HG03097 (cell line): ENCODE measurements at regions not wholly inside any gene's neighbourhood (a gene's known extent, or its start where the extent isn't known, plus 50 kb on each side); places are given as distances from the start of the nearest gene placed in this dataset.
A peak's percentile ranks its signal among the peaks of the same experiment; 100 is the strongest.

ENCODE experiments used
- ATAC-seq: cut with Tn5 transposase; IDR thresholded peaks from one replicate; pipeline ENCODE4 v1.9.1; 2021; ENCODE audit not compliant: unreplicated experiment, low FRiP score

GRCh38 chr2:181114021-181114420 is 133.6 kb downstream of the UBE2E3 start:
- no peak for ATAC-seq

GRCh38 chr2:181116261-181116660 is 135.9 kb downstream of the UBE2E3 start:
- no peak for ATAC-seq

- ATAC-seq, result no peak
Measured at GRCh38 chr2:181117206-181117925, 137.0 kb downstream of the UBE2E3 start.

GRCh38 chr2:181120625-181121024 is 140.2 kb downstream of the UBE2E3 start:
- no peak for ATAC-seq

GRCh38 chr2:181121996-181122395 is 141.6 kb downstream of the UBE2E3 start:
- no peak for ATAC-seq

- ATAC-seq, result no peak
Measured at GRCh38 chr2:181122601-181123000, 142.2 kb downstream of the UBE2E3 start.

GRCh38 chr2:181123798-181124231 is 143.4 kb downstream of the UBE2E3 start:
- ATAC-seq, result peak; percentile 89

- ATAC-seq, result no peak
Measured at GRCh38 chr2:181124497-181124896, 144.1 kb downstream of the UBE2E3 start.

- no peak for ATAC-seq
Measured at GRCh38 chr2:181125359-181125758, 145.0 kb downstream of the UBE2E3 start.

- no peak for ATAC-seq
Measured at GRCh38 chr2:181126311-181126868, 146.0 kb downstream of the UBE2E3 start.

- ATAC-seq, result peak; percentile 52
Measured at GRCh38 chr2:181128199-181128598, 147.8 kb downstream of the UBE2E3 start.

- ATAC-seq, result no peak
Measured at GRCh38 chr2:181129364-181130056, 149.1 kb downstream of the UBE2E3 start.

GRCh38 chr2:181130686-181131085 is 150.3 kb downstream of the UBE2E3 start:
- ATAC-seq, result no peak

GRCh38 chr2:181131584-181131983 is 151.2 kb downstream of the UBE2E3 start:
- ATAC-seq, result no peak

- no peak for ATAC-seq
Measured at GRCh38 chr2:181138816-181139215, 158.4 kb downstream of the UBE2E3 start.

- no peak for ATAC-seq
Measured at GRCh38 chr2:181139831-181140230, 159.4 kb downstream of the UBE2E3 start.

GRCh38 chr2:181140414-181140813 is 160.0 kb downstream of the UBE2E3 start:
- no peak for ATAC-seq

- ATAC-seq, result no peak
Measured at GRCh38 chr2:181140928-181141327, 160.5 kb downstream of the UBE2E3 start.

GRCh38 chr2:181141676-181142075 is 161.3 kb downstream of the UBE2E3 start:
- ATAC-seq, result no peak

- ATAC-seq, result no peak
Measured at GRCh38 chr2:181142514-181142913, 162.1 kb downstream of the UBE2E3 start.

GRCh38 chr2:181143790-181144300 is 163.4 kb downstream of the UBE2E3 start:
- no peak for ATAC-seq

- ATAC-seq, result no peak
Measured at GRCh38 chr2:181145645-181146044, 165.2 kb downstream of the UBE2E3 start.
